Cerebellar cortex (tissue), 1 donor: ENCODE measurements at regions not wholly inside any gene's neighbourhood (a gene's known extent, or its start where the extent isn't known, plus 50 kb on each side); places are given as distances from the start of the nearest gene placed in this dataset.

Source experiments
- DNase-seq: peaks from one replicate; pipeline ENCODE4 v3.0.0-alpha.2; 2015; ENCODE audit warnings: low spot score

GRCh38 chr17:65365169-65365568, 196.3 kb downstream of the AXIN2 start:
- no peak for DNase-seq

DNA sequence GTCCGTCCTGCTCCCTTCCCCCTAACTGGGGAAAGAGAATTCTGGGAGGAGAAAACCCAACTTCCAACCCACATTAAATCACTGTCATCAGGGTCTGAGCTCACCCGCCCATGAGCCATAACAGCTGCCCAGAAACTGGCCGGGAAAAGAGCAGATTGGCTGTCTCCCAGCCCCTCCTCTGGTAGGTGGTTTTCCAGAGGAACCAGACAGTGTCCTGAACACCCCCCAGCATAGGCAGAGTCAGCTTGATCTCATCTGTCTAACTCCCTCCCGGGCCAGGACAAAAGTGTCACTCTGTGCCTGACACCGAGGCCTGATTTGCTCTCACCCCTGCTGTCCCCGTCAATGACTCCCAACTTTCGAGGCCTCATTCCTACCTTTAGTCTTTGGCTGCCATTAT, 197.0 kb downstream of the AXIN2 start:
- no peak for DNase-seq

DNA sequence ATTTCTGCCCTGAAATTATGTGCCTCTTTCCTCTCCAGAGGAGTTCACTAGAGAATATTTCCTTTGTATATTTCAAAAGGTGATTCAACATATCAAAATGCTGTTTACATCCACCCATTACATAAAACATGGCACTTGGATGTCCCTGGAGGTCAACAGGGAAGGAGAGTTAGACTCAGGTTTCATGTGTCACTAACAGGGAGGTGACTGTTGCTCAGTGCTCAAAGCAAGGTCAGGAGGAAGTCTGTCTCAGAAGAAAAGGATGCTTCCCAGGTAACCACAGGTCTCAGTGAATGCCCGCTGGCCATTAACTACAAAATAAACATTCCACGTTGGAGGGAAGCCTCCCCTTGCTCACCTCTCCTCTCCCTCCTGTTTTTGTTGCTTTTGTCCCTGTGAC, 198.6 kb downstream of the AXIN2 start:
- DNase-seq, result no peak

GRCh38 chr17:65360961-65361552, 200.4 kb downstream of the AXIN2 start:
- DNase-seq, result no peak

GRCh38 chr17:65359016-65359415, 202.4 kb downstream of the AXIN2 start:
- DNase-seq, result no peak

- peak; percentile 2 for DNase-seq
These were observed 204.9 kb downstream of the AXIN2 start for GRCh38 chr17:65356536-65356935.

- DNase-seq, result no peak
These were observed 206.2 kb downstream of the AXIN2 start for GRCh38 chr17:65355246-65355645.

- DNase-seq, result no peak
These were observed 211.5 kb downstream of the AXIN2 start for GRCh38 chr17:65349916-65350315.

DNA sequence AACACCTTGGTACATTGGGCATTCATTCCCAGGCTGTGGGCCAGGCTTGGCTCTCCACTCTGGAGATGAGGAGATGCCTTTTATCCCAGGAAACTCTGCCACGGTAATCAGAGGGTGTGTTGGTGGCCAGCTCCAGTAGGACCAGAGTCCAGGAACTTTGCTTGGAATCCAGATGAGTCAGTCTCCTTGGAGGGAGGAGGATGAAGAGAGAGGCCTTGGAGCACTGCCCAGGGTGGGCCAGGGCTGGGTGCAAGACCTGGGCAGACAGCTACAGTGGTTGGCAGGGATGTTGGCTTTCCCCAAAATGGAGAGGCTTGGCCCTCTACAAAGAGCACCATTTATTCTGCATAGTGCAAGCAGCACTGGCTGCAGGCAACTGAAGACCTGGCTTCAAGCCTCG, 209.0 kb downstream of the RGS9 start:
- DNase-seq, result peak; percentile 0

- DNase-seq, result peak; percentile 4
These were observed 208.3 kb downstream of the RGS9 start for GRCh38 chr17:65345261-65346005.

- no peak for DNase-seq
These were observed 203.2 kb downstream of the RGS9 start for GRCh38 chr17:65340401-65340800.

GRCh38 chr17:65334406-65334805, 197.2 kb downstream of the RGS9 start:
- DNase-seq, result no peak

GRCh38 chr17:65332779-65333178, 195.6 kb downstream of the RGS9 start:
- DNase-seq, result no peak

DNA sequence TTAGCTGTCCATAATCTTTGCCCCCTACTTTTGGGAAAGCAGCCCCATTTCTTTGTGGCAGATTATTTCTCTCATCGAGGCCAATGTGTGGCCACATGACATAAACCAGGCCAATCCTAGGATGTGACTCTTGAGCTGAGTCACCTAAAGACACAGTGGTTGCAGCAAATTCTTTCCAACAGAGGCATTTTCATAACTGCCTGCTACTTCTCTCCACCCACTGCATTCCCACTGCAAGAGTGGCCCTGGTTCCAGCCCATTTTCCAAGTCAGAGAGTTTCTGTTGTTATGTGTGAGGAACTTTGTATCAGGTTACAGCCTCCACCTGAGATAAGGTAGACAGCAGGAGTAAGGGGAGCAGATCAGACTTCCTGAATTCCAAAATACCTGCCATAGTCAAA, 195.2 kb downstream of the RGS9 start:
- DNase-seq, result no peak

DNA sequence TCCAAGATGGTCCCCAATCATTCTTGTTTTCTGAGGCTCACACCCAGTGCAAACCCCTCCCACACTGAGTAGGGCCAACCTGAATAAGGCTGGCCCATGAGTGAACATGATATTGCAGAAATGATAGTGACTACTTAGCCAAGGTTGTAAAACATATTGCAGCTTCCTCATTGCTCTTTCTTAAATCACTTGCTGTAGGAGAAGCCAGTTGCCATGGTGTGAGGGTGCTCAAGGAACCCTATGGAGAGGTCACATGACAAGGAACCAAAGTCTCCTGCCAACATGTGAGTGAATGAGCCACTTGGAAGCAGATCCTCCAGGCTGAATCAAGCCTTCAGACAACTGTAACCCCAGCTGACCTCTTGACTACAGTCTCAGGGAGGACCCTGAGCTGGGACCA, 191.4 kb downstream of the RGS9 start:
- no peak for DNase-seq

GRCh38 chr17:65324611-65325342, 187.6 kb downstream of the RGS9 start:
- DNase-seq, result no peak

GRCh38 chr17:65323049-65323448, 185.9 kb downstream of the RGS9 start:
- DNase-seq, result no peak

DNA sequence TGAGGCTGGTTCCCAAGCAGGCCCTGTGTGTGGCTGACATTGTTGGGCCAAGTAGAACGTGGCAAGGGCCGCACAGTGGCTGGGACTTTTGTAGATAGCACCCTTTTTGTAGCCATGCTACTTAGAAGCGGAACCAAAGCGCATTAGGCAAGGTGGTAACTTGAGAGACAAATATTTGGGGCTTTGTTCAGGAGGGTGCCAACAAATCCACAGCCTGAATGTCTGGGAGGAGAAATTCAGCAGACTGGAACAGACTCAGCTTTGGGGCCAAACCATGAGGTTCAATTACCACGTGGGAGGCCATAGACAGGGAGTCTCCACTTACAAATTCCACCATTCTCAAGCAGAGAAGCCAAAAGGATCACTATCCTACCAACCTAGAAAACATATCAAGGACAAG, 183.7 kb downstream of the RGS9 start:
- no peak for DNase-seq

DNA sequence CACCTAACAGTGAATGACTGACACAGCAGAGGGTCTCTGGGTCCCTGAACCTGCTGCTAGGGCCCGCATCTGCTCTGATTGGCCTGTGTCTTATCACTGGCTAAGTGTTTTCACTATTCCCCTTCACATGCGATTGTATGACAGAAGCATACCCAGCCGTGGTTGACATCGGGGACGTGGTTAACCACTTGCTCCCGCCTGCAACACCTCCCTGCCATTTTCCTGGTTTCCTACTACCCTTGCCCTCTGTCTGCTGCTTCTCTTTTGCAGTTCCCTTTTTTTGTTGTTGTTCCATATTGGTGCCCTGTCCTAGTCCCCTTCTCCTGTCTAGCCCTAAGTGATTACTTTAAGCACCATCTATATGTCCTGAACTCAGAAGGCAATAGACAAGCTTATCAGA, 177.0 kb downstream of the RGS9 start:
- no peak for DNase-seq

DNA sequence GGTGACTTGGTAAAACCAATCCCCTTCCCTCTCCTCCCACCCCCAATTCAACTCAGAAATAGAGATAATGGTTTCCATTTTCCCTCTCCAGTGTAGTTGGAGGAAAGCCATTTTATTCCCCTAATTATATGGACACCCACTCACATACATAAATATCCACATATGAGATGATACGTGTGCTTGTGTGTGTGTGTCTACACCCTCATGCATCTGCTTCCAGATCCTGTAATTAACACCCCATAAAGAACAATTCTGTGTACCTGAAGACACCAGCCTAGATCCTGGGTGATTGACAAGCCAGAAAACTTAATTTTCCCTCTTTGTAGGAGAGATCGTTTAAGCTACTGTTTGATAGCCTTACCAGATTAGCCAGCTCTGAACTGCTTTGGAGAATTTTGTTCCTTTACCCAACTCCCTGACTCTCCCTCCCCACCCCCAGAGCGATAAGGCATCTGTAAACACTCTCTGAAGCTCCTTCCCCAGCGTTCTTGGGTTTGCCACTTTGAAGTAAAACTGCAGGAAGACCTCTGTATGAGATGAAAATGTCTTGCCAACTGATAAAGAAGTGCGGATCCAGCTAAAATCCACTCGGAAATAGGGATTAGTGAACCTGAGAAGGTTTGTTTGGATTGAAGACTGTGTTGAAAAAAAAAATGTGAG, 175.7 kb downstream of the RGS9 start:
- DNase-seq, result no peak

DNA sequence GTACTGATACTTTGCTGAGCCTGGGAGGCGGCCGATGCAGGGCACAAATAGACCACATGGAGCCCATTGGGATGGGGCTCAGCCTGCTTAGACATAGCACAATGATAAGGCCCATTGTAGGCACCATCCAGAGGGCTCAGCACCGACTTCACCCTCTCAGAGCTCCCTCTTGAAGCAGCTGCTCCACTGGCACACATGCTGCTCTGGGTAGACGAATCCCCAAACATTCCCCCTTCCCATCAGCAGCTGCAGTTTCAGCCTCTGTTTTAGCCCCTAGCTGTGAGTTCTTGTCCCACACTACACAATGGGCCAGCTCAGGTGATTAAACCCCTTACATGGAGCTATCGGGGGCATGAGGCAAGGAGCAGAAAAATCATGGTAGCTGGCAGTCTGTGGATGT, 174.1 kb downstream of the RGS9 start:
- no peak for DNase-seq

- DNase-seq, result no peak
These were observed 170.8 kb downstream of the RGS9 start for GRCh38 chr17:65307961-65308316.
